Stimulated activated CD4-positive, alpha-beta T cell treated with anti-CD3 and anti-CD28 coated beads, Interleukin-4, amount 100 ng/mL, for 24 hours (primary cell): ENCODE measurements at regions not wholly inside any gene's neighbourhood (a gene's known extent, or its start where the extent isn't known, plus 50 kb on each side); places are given as distances from the start of the nearest gene placed in this dataset.

ENCODE experiments used
- DNase-seq: peaks from one replicate; pipeline ENCODE4 v3.0.0-alpha.2; 2020

DNA sequence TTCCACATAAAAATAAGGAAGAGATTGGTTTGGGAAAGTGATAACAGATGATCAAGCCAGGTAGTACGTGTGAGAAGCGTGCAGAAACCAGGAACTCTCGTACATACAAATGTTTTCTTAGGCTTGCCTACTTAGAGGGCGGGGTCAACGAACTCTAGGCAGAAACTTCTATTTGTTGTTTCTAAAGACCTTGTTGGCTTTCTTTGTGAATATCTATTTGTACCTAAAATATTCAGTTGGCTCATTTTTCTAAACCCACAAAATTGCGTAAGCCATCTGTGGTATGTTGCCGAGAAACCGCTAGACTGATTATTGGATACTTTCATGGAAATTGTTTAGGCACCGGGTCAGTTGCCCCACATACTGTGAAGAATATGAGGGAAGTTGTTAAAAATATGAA is 458.5 kb downstream of the MAT2B start:
- no peak for DNase-seq

DNA sequence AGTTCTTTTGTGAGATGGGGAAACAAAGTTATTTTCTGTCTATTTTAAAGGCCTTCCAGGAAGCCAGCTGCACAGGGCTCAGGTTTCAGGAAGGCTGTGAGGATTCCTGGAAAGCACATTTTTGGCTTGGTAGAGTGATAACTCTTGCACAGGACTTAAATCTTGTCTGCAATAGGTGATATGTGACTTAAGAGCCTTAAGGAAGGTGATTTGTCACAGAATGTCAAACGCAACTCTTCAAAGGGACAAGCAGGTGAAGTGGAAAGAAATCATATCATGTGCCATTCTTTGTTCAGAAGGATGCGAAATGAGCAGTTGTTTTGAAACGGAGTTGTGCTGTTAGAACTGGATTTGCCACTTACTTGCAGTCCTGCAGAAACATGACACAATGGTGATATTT is 459.3 kb downstream of the MAT2B start:
- DNase-seq = no peak

DNA sequence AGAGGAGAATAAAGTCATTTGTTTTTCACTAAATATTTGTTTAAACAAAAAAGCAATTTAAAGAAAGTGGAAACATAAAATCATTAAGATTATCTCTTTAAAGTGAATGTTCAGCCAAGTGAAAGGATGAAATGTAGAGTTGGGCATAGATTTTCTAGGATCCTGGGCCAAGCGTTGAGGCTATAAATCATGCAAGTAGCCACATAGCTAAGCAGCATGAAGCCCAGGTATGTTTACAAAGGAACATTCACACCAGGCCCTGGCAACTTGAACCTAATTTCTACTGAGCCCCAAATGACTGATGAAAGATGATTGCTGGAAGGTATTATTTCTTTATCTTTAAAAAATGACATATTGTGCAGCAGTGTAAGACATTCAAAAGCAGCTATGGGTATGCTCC is 461.8 kb downstream of the MAT2B start:
- DNase-seq = no peak

DNA sequence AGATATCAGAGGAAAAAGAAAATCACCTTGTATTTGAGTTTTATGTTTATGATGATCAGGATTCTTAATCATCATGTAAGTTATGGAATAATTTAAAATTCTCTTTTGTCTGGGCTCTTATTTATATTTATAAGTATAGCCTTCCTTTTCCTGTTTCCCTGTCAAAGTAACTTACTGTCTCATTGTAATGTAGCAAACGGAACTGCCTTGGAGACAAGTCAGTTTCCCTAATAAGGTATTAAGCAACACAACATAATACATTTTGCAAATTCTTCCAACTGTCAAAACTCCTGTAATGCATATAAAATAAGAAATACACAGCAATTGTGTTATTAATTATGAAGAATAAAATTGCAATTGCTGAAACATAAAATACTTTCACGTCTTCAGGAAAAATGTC is 463.2 kb downstream of the MAT2B start:
- DNase-seq = no peak

DNA sequence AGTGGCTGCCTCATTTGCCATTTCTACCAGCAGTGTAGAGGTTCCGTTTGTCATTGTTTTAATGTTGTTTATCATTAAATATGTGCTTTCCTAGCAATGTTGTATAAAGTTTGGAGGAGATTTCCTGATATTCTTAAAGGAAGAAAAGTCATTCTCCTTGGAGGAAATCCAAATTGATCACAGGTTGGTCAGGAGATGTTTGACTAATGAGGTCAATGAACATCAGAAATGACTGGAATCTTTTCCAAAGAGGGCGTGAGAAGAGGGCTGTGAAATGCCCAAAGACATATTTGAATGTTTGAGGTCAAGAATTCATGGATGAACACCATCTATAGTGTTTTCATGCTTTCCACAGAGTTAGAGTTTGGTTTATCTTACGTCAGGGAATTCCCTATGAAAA is 471.3 kb downstream of the MAT2B start:
- no peak for DNase-seq

DNA sequence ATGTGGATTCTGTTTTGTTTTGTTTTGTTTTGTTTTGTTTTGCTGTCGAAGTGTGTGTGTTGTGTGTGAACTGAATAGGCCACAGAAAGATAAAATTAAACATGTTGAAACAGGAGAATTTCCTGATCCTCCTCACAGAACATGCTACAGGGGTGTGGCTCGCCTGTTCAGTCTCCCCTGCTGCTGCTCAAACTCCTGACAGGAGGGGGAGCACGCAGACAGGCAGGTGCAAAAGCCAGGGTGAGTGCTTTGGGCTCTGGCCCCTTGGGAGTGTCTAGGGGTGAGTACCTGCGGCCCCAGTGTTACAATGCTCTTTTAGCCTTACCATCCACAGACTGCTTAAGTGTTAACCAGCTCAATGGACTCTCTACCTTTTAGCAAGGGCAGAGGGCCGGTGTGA is 473.5 kb downstream of the MAT2B start:
- no peak for DNase-seq

DNA sequence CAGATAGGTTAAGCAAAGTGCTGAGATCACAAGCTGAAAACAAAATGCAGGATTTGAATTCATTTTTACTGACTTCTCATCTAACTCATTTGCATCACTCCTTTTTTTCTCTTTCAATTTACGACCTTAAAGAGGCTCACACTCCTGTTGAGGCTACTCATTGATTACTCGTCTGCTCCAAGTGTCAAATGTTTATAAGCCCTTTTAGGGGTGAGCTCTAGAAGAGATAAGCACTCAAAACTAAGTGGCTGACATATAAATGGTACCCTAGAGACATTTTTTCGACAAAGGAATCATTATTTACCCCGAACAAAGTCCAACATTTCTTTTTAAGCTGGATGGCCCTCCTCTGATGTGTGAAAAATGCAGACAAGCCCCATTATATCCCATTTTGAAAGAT is 483.1 kb downstream of the MAT2B start:
- no peak for DNase-seq

DNA sequence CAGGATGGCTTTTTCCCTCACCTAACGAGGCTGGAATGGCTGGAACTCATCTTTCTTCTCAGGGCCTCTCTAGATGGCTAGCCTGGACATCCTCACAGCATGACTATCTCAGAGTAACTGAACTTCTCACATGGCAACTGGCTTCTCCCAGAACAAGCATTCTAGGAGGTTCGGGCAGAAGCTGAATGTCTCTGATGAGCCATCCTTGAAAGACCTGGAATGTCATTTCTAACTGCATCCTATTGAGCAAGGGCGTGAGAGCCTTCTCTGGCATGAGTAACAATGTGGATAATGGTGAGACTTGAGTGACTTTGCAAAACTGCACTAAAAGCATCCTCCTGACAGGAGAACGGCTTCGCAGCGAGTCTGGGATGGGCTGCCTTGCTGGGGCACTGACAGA is 487.7 kb downstream of the MAT2B start:
- no peak for DNase-seq

DNA sequence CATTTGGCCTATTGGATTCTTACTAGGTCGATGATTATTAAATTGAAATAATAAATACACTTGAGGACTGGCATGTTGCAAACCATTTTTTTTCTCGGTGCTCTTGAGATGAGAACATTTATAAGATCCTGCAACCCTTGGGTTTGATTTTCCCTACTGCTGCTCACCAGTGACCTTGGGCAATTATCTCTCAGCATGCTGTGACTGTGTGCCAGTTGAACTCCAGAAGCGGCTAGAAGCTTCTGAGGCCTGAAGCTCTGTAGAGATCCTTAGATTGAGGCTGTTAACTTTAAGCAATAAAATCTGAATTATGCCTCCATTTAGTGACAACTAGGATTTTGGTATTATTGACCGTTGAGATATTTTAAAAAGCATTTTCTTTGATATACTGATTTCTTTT is 489.8 kb downstream of the MAT2B start:
- DNase-seq = no peak

DNA sequence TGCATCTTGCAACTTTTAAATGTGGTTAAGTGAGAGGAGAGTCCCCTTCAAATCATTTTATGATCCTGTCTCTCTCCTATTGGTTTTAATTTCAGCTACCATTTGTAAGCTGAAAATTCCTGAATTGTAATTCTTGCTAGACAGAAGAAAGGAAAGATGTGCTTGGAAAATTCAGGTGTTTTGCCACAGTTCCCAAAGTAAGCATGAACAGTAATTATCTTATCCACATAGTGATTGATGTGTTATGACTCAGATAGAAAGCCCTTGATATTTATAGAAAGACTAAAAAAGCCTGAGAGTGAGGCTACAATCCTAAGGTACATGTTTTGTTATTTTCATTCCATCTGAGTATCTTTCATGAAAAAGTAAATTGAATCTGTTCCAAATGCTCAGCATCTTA is 492.5 kb downstream of the MAT2B start:
- DNase-seq = no peak

DNA sequence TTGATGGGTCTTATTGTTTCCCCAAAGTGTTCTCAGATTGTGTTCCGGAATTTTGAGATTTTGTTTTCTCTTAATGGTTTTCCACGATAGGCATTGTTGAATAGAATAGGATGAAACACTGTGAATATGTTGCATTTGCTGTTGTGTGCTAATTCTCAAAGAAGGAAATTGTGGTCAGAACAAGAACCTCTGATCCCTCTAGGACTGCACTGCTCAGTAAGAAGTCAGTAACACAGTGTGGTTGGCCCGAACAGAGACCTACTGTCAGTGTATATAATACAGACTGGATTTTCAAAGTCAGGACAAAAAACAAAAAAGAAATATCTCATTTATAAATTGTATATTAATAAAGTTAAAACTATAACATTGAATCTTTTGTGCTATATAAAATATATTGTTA is 494.8 kb downstream of the MAT2B start:
- no peak for DNase-seq

DNA sequence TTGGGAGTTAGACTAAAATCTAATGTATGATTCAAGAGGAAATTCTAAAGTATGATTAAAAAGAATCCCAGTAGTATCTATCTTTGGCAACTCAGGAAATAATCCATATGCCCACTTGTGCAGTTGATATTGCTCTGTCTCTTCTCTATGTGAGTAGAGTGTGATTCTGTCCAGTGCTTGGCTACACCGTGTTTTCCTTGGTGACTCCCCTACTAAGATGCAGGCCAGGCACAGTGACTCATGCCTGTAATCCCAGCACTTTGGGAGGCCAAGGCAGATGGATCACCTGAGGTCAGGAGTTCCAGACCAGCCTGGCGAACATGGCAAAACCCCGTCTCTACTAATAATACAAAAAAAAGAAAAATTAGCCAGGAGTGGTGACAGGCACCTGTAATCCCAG is 495.4 kb downstream of the MAT2B start:
- DNase-seq = no peak

DNA sequence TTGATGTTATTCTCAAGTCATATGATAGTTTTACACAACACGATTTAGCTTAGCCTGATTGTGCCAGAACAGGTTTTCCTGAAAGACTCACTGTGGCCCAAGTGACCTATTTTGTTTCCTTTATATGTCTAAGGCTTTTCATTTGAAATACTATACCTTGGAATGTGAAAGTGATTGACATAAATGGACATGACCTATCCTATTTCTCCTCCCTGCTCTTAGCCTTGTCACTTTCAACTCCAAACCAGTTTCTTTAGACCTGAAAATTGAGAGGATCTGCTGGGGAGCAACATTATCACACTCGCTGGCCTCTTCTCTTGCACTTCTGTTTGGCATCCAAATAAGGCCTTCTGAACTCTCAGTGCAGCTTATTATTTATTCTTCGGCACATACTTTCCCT is 496.8 kb downstream of the MAT2B start:
- DNase-seq = no peak

DNA sequence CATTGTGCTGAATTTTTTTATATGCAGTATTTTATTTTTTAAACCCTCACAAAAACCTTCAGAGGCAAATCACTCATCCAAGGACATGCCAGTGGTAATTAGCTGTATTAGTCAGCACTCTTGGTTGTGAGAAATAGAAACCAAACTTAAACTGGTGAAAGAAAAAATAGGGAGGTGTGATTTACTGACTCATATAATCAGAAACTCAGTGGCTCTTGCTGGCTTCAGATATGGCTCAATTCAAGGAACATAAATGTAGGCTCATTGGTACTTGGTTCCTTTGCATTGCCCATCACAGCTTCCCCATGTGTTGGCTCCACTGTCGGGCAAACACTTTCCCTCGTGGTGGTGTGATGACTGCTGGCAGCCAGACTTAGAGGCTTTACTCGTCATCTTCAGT is 497.2 kb downstream of the MAT2B start:
- DNase-seq = no peak

DNA sequence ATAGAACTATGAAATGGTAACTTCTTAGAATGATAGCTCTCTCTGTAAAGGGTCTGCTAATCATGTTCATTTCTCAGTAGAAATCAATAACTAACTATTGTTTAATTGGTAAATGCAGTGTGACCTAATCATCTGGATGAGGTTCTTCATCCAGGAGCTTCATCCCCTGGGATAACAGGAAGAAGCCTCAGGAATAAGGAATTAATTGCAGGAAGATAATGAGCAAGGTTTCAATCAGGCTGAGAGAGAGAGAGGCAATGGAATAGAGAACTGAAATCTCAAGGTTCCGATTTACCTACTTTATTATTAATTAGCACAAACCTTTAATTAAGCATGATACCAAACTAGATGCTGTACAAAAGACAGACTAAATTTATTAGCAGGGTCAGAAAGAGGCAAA is 499.7 kb downstream of the MAT2B start:
- DNase-seq = no peak

DNA sequence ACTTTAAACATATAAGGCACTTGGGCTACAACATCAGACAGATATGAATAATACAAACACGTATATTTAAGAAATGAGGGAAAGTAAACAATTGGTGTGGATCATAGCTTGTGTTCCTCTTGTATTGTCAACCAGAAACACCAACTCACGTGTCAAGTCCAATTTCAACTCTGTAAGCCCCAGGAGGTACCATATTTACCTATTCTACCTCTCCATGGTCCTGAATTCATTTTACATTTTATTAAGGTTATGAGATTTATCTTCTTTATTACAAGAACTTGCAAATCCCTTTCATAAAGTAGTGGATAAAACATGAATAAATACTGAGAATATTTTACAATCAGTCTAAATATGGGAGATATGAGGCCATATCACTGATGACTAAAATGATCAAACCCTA is 501.6 kb downstream of the MAT2B start:
- DNase-seq = no peak

DNA sequence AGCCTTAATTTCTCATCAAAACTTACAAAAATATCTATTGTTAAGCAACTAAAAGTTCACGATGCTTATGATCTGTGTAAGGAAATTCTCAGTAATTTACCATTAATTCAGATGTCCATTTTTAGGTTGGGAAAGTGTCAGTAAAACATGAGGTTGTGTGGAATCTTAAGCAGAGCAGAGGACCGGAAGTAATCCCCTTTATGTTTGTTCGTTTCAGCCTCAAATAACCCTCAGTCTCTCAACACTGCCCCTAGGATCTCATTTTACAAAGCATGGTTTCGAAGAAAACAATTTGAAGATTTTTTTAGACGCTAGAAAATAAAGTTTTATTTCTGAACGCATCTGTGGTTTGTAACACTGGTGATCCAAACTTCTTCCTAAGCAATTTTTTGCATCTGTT is 504.2 kb downstream of the MAT2B start:
- DNase-seq = no peak

DNA sequence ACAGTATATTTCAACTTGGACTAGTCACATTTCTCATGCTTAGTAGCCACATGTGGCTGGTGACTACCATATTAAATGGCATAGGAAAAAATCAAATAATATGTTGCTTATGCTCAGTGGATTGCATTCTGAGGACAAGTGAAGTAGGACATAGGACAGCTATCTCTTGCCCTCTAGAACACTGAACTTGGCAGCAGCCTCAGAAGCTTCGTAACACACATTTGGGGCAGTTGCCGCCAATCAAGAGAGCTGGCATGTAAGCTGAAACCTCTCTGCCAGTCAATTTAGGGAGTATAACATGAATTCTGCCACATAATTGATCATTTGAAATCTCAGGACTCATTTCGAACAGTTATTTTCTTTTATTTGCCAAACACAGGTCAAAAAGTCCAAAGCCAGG is 505.5 kb downstream of the MAT2B start:
- DNase-seq = no peak

DNA sequence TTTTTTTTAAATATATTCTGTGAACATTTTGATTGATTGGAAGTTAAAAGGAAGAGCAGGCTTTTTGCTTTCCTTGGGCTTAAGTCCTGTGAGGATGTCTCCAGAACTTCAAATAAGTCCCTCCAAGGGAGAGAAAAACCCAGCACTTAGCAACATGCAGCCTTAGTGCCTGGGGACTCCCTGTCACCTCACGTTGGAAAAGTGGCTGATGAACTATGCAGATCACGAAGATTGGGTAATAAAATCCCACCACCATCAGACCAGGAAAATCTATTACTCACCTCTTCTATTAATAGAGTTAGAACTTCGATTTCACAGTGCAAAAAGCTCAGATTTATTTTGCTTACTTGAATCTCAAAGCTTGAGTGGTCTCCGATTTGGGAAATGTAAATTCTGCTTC is 507.0 kb downstream of the MAT2B start:
- DNase-seq = no peak

DNA sequence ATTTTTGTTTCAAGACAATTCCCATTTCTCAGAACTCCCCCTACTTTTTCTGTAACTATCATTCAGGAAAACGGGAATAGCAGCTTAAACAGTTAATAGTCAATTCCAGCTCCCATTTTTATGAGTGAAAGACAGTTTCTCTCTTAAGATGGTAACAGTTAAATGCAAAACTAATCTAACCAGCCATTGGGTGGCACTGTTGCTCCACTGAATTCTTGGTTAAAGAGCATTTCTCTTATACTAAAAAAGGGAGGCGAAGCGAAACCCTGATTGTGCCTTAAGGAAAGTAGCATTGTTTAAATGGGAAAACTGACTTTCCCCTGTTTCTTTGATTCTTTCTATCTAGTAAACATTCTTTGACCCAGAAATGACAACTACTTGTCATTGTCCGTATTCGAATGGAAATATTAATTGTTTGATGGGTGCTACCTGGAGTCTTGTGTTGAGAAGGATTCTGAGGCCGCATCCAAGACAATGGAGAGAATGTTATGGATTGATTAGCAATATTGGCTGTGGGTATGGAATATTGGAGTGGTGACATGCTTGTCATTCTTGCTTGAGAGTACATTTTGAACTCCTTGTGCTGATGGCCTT is 507.8 kb downstream of the MAT2B start:
- peak; percentile 13 for DNase-seq

DNA sequence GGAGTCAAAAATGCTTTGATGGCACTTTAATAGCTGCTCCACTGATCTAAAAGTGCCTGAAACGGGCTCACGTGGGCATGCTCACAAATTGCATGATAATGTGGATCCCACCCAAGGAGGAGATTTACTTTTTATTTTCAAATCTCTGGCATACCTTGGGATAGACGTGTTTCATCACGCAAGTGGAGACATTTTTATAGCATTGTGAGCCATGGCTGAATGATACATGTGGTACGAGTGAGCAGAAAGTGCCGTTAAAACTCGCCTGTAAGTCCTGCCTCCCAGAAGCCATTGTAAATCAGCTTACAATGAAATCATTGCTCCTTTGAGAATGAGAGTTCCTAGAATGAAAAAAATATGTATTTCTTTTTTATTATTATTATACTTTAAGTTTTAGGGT is 514.7 kb downstream of the MAT2B start:
- no peak for DNase-seq

DNA sequence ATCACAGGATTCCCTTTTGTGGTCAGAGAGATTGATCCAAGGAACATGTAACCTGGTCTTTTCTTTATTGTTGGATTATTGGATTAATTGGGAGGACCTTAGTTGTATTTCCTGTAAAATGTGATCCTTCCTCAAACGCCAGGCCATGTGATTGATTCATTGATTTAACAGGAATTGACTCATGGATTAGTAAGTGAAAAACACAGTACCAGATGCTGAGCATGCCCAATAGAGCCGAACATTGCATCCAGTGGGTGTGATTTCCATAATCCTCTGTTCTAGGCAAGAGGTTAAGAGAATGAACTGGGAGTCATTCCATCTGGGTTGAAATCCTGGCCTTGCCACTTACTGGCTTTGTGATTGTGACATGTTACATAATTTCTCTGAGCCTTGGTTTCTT is 522.3 kb downstream of the MAT2B start:
- DNase-seq = no peak

DNA sequence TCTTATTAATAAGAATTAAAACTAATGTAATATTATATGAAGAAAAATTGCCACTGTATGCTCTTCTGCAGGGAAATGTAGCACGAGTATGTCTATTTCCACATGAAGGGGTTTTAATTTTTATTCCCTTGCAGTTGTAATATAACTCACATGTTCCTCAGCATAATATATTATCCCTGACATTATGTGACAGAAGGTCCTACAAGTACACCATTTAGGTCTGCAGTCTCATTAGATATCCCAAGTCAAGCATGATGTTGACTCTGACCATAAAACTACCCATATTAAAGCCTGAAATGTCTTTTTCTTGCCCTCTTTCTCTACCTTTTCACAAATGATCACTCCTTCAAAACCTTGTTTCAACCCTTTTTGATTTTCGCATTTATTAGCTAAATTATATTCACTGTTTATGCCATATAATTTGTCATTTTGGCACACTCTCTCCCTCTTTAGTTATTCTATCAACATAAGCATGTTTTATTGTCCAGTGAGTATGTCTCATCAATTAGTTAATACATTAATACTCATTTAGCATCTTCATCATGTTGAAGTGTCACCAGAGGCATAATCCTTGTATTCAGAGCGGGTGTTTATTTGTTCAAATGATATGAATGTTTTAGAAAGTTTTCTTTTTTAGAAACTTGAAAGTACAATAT is 532.8 kb downstream of the MAT2B start:
- no peak for DNase-seq

DNA sequence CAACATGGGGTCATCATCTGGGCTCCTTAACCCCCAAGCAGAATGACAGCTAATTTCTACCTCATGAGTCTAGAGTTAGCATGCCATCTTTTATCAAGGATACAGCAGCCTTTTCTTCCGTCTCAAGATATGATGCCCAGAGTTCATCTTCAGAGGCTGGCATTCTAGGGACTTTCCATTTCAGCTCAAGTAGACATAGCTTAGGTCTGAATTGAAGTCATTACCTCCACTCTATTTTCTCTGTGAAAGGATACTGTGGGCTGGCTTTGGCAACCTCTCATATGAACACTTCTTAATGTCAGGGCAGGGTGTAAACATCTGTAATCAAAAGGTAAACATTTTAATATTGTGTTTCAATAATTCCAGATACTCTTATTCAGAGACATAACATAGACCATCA is 535.7 kb downstream of the MAT2B start:
- no peak for DNase-seq

DNA sequence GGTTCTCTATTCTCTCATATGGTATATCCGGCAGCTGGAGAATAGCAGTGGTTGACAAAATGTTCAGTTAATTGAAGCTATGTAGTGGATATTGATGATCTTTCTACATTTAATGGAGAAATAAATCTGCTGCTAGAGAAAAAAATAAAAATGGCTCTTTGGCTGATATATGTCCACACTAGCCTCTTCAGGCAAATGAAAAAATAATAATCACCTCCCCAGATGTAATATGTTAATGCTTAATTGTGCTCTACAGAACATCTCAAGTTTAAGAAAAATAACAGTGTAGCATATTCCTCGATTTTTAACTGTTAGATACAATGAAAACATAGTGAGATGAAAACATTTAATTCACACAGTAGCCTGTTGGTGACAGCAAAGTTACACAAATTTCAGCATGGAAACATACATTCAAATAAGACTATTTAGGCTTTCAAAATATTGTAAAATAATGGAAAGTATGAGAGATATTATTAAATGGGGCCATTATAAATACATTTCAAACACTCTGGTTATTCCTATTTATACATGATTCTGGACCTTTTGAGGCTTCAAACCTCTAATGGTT is 543.0 kb downstream of the MAT2B start:
- no peak for DNase-seq
